ENCODE measurements at regions not wholly inside any gene's neighbourhood (a gene's known extent, or its start where the extent isn't known, plus 50 kb on each side); places are given as distances from the start of the nearest gene placed in this dataset.

GRCh38 chr4:58063404-58064160 lies 953.4 kb upstream of the IGFBP7 start:
- Histone ChIP-seq H3K4me1 (ENCODE audit: control insufficient read depth in 1 of 2, insufficient read depth in 2 of 2, low read length in 2 of 2) (no peaks in the 10 kb centered on the region), H3K4me3 (ENCODE audit: low read depth in 1 of 2, low read length in 2 of 2) (no peak overlapping the region), H3K27me3 (ENCODE audit: low read depth, low read length) (no peaks in the 10 kb centered on the region), H3K27ac (ENCODE audit: low read length) (no peak overlapping the region), H3K36me3 (ENCODE audit: control insufficient read depth in 1 of 2, insufficient read depth in 2 of 2, low read length in 2 of 2) (no peaks in the 10 kb centered on the region), H3K9me3 (ENCODE audit: control insufficient read depth in 1 of 2, low read length in 2 of 2) (no peaks in the 10 kb centered on the region)

GRCh38 chr4:58061967-58062366 lies 951.8 kb upstream of the IGFBP7 start:
- Histone ChIP-seq H3K27ac (ENCODE audit: low read length) (no peak overlapping the region), H3K4me1 (ENCODE audit: control insufficient read depth in 1 of 2, insufficient read depth in 2 of 2, low read length in 2 of 2) (no peaks in the 10 kb centered on the region), H3K4me3 (ENCODE audit: low read depth in 1 of 2, low read length in 2 of 2) (no peak overlapping the region), H3K9me3 (ENCODE audit: control insufficient read depth in 1 of 2, low read length in 2 of 2) (no peaks in the 10 kb centered on the region), H3K27me3 (ENCODE audit: low read depth, low read length) (no peaks in the 10 kb centered on the region), H3K36me3 (ENCODE audit: control insufficient read depth in 1 of 2, insufficient read depth in 2 of 2, low read length in 2 of 2) (no peaks in the 10 kb centered on the region)

GRCh38 chr4:58050439-58050838 lies 940.3 kb upstream of the IGFBP7 start:
- H3K4me3 ChIP-seq (ENCODE audit: low read depth in 1 of 2, low read length in 2 of 2), result no peak overlapping the region
- no peaks in the 10 kb centered on the region for H3K27me3 ChIP-seq (ENCODE audit: low read depth, low read length)
- H3K27ac ChIP-seq (ENCODE audit: low read length), result no peak overlapping the region
- no peaks in the 10 kb centered on the region for H3K9me3 ChIP-seq (ENCODE audit: control insufficient read depth in 1 of 2, low read length in 2 of 2)
- no peaks in the 10 kb centered on the region for H3K4me1 ChIP-seq (ENCODE audit: control insufficient read depth in 1 of 2, insufficient read depth in 2 of 2, low read length in 2 of 2)
- no peaks in the 10 kb centered on the region for H3K36me3 ChIP-seq (ENCODE audit: control insufficient read depth in 1 of 2, insufficient read depth in 2 of 2, low read length in 2 of 2)

DNA sequence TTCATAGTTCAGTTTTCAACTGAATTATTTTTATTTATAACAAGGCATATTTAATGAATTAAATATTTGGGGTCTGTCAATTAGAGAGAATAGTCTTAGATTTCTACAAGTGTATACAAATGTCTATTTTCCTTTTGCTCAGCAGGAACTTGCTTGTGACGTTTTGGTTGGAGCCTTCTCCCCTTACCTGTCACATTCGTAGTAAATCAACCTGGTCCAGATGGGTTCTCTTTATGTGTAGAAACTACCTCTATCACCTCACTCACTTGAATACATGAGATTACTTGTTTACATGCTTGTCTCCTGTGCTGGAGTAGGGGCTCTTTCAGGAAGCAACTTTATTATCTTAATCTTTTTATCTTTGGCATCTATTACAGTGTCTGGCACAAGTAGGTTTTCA lies 938.3 kb upstream of the IGFBP7 start:
- no peak overlapping the region for H3K4me3 ChIP-seq (ENCODE audit: low read depth in 1 of 2, low read length in 2 of 2)
- no peaks in the 10 kb centered on the region for H3K36me3 ChIP-seq (ENCODE audit: control insufficient read depth in 1 of 2, insufficient read depth in 2 of 2, low read length in 2 of 2)

DNA sequence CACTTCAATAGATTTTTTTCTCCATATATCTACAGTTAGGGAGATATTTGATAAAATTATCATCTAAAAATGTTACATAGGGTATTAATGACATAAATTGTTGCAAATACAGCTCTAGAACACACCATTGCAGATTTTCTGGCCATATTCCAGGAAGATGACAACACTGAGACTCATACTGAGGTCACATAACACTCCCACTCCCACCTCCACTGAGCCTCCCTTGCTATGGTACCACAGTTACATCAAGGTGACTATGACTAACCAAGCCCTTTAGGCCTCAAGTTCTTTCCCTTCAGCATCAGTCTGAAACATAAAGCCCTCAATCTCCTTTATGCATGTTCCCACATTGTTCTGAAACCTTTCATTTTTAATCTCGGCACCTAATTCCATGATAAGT lies 932.0 kb upstream of the IGFBP7 start:
- no peak overlapping the region for H3K27ac ChIP-seq (ENCODE audit: low read length)
- H3K4me3 ChIP-seq (ENCODE audit: low read depth in 1 of 2, low read length in 2 of 2), result no peak overlapping the region
- H3K36me3 ChIP-seq (ENCODE audit: control insufficient read depth in 1 of 2, insufficient read depth in 2 of 2, low read length in 2 of 2), result no peaks in the 10 kb centered on the region
- no peaks in the 10 kb centered on the region for H3K27me3 ChIP-seq (ENCODE audit: low read depth, low read length)
- no peaks in the 10 kb centered on the region for H3K4me1 ChIP-seq (ENCODE audit: control insufficient read depth in 1 of 2, insufficient read depth in 2 of 2, low read length in 2 of 2)
- H3K9me3 ChIP-seq (ENCODE audit: control insufficient read depth in 1 of 2, low read length in 2 of 2), result no peaks in the 10 kb centered on the region

More for the DNA sequence above, 938.3 kb upstream of the IGFBP7 start:
- Histone ChIP-seq H3K4me1 (ENCODE audit: control insufficient read depth in 1 of 2, insufficient read depth in 2 of 2, low read length in 2 of 2) (no peaks in the 10 kb centered on the region), H3K9me3 (ENCODE audit: control insufficient read depth in 1 of 2, low read length in 2 of 2) (no peaks in the 10 kb centered on the region), H3K27ac (ENCODE audit: low read length) (no peak overlapping the region), H3K27me3 (ENCODE audit: low read depth, low read length) (no peaks in the 10 kb centered on the region)

DNA sequence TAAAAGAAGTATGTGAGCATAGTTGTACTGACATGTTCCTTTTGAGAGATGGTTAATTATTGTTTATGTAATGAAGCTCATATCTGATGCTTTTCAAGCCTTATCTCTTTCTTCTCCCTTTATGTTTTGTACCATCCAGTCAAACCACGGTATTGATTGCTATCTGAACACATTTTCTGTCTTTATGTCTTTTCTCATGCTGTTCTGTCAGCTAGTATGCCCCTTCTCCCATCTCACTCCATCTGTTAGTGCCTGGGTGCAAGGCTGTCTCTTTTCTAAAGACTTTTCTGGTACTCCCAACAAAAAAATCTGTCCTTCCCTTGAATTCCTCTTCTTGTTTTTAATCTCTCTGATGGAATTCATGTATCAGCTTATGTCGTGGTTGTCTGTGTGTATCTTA lies 883.8 kb upstream of the IGFBP7 start:
- Histone ChIP-seq H3K27ac (ENCODE audit: low read length) (no peak overlapping the region), H3K9me3 (ENCODE audit: control insufficient read depth in 1 of 2, low read length in 2 of 2) (no peaks in the 10 kb centered on the region), H3K36me3 (ENCODE audit: control insufficient read depth in 1 of 2, insufficient read depth in 2 of 2, low read length in 2 of 2) (no peaks in the 10 kb centered on the region), H3K4me1 (ENCODE audit: control insufficient read depth in 1 of 2, insufficient read depth in 2 of 2, low read length in 2 of 2) (no peaks in the 10 kb centered on the region), H3K4me3 (ENCODE audit: low read depth in 1 of 2, low read length in 2 of 2) (no peak overlapping the region), H3K27me3 (ENCODE audit: low read depth, low read length) (no peaks in the 10 kb centered on the region)

- H3K4me3 ChIP-seq (ENCODE audit: low read depth in 1 of 2, low read length in 2 of 2), result no peak overlapping the region
- no peaks in the 10 kb centered on the region for H3K4me1 ChIP-seq (ENCODE audit: control insufficient read depth in 1 of 2, insufficient read depth in 2 of 2, low read length in 2 of 2)
- H3K27ac ChIP-seq (ENCODE audit: low read length), result no peak overlapping the region
- H3K9me3 ChIP-seq (ENCODE audit: control insufficient read depth in 1 of 2, low read length in 2 of 2), result no peaks in the 10 kb centered on the region
- no peaks in the 10 kb centered on the region for H3K36me3 ChIP-seq (ENCODE audit: control insufficient read depth in 1 of 2, insufficient read depth in 2 of 2, low read length in 2 of 2)
- no peaks in the 10 kb centered on the region for H3K27me3 ChIP-seq (ENCODE audit: low read depth, low read length)
Measured at GRCh38 chr4:57989430-57989829, 879.2 kb upstream of the IGFBP7 start.

DNA sequence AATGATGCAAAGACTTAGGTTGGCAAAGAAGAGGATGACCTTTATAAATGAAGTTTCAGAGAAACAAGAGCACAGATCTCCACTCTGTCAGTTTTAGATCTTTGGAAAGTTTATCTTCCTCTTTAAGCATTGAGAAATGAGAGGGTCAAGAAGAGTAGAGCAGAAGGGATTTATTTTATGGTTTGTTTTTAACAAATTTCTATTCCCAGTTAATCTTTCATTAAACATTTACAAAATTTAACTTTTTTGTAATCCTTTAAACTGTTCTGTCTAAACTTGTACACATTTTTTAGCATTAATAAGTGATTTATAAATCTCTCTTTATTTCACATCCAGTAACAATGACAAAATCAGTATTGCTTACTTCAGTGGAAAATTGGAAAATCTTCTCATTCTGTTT lies 875.0 kb upstream of the IGFBP7 start:
- Histone ChIP-seq H3K27me3 (ENCODE audit: low read depth, low read length) (no peaks in the 10 kb centered on the region), H3K4me3 (ENCODE audit: low read depth in 1 of 2, low read length in 2 of 2) (no peak overlapping the region), H3K9me3 (ENCODE audit: control insufficient read depth in 1 of 2, low read length in 2 of 2) (no peaks in the 10 kb centered on the region), H3K36me3 (ENCODE audit: control insufficient read depth in 1 of 2, insufficient read depth in 2 of 2, low read length in 2 of 2) (no peaks in the 10 kb centered on the region), H3K27ac (ENCODE audit: low read length) (no peak overlapping the region), H3K4me1 (ENCODE audit: control insufficient read depth in 1 of 2, insufficient read depth in 2 of 2, low read length in 2 of 2) (no peaks in the 10 kb centered on the region)

DNA sequence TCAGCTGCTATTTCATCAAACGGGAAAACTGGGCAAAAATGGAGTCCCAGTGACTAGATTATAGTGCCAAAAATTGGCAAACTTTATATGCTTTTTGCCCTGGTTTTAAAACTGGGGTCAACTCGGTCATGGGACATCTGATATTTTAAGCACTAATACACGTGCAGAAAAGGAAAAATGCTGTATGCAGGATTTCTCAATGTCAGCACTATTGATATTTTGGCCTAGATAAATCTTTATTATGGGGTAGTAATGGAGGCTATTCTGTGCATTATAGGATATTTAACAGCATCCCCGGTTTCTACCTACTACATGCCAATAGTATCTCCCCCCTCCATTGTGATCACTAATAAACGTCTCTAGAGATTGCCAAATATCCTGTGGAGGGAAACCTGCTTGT lies 870.9 kb upstream of the IGFBP7 start:
- Histone ChIP-seq H3K36me3 (ENCODE audit: control insufficient read depth in 1 of 2, insufficient read depth in 2 of 2, low read length in 2 of 2) (no peaks in the 10 kb centered on the region), H3K27me3 (ENCODE audit: low read depth, low read length) (no peaks in the 10 kb centered on the region), H3K4me3 (ENCODE audit: low read depth in 1 of 2, low read length in 2 of 2) (no peak overlapping the region), H3K4me1 (ENCODE audit: control insufficient read depth in 1 of 2, insufficient read depth in 2 of 2, low read length in 2 of 2) (no peaks in the 10 kb centered on the region), H3K9me3 (ENCODE audit: control insufficient read depth in 1 of 2, low read length in 2 of 2) (no peaks in the 10 kb centered on the region), H3K27ac (ENCODE audit: low read length) (no peak overlapping the region)

GRCh38 chr4:57974821-57975220 lies 864.6 kb upstream of the IGFBP7 start:
- H3K27me3 ChIP-seq (ENCODE audit: low read depth, low read length), result no peaks in the 10 kb centered on the region
- no peak overlapping the region for H3K4me3 ChIP-seq (ENCODE audit: low read depth in 1 of 2, low read length in 2 of 2)
- H3K27ac ChIP-seq (ENCODE audit: low read length), result no peak overlapping the region
- H3K4me1 ChIP-seq (ENCODE audit: control insufficient read depth in 1 of 2, insufficient read depth in 2 of 2, low read length in 2 of 2), result no peaks in the 10 kb centered on the region
- H3K9me3 ChIP-seq (ENCODE audit: control insufficient read depth in 1 of 2, low read length in 2 of 2), result no peaks in the 10 kb centered on the region
- H3K36me3 ChIP-seq (ENCODE audit: control insufficient read depth in 1 of 2, insufficient read depth in 2 of 2, low read length in 2 of 2), result no peaks in the 10 kb centered on the region

DNA sequence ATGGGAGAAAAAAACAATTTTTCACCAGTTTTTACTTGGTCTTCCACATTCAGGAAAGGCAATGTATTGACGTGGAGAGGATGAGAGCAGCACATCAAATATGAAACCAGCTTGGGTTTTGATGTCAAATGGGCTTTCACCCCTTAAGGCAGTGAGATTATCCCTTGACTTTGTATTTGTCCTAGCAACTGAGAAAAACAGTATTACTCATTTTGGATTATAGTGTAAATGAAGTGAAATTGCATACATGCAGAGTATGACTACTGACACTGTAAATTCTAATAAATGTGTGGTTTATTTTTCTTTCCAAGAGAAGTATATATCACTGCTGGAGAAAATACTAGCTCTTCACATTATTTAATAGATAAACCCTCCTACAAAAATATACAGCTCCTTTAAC lies 863.6 kb upstream of the IGFBP7 start:
- Histone ChIP-seq H3K27ac (ENCODE audit: low read length) (no peak overlapping the region), H3K4me3 (ENCODE audit: low read depth in 1 of 2, low read length in 2 of 2) (no peak overlapping the region), H3K4me1 (ENCODE audit: control insufficient read depth in 1 of 2, insufficient read depth in 2 of 2, low read length in 2 of 2) (no peaks in the 10 kb centered on the region), H3K27me3 (ENCODE audit: low read depth, low read length) (no peaks in the 10 kb centered on the region), H3K9me3 (ENCODE audit: control insufficient read depth in 1 of 2, low read length in 2 of 2) (no peaks in the 10 kb centered on the region), H3K36me3 (ENCODE audit: control insufficient read depth in 1 of 2, insufficient read depth in 2 of 2, low read length in 2 of 2) (no peaks in the 10 kb centered on the region)

- Histone ChIP-seq H3K4me3 (ENCODE audit: low read depth in 1 of 2, low read length in 2 of 2) (no peak overlapping the region), H3K27me3 (ENCODE audit: low read depth, low read length) (no peaks in the 10 kb centered on the region), H3K27ac (ENCODE audit: low read length) (no peak overlapping the region), H3K9me3 (ENCODE audit: control insufficient read depth in 1 of 2, low read length in 2 of 2) (peaks cover 0 to 6% of the 10 kb centered on the region in 2 donors), H3K36me3 (ENCODE audit: control insufficient read depth in 1 of 2, insufficient read depth in 2 of 2, low read length in 2 of 2) (no peaks in the 10 kb centered on the region), H3K4me1 (ENCODE audit: control insufficient read depth in 1 of 2, insufficient read depth in 2 of 2, low read length in 2 of 2) (no peaks in the 10 kb centered on the region)
Measured at GRCh38 chr4:57971261-57971660, 861.1 kb upstream of the IGFBP7 start.
